HepG2 (cell line): ENCODE measurements at regions not wholly inside any gene's neighbourhood (a gene's known extent, or its start where the extent isn't known, plus 50 kb on each side); places are given as distances from the start of the nearest gene placed in this dataset.

Source experiments
- ATAC-seq: fragments of 200-7000 bp; cut with Tn5 transposase; 3 replicates; pipeline ENCODE4 v1.9.1; 2020; ENCODE audit warnings: mild to moderate bottlenecking, moderate library complexity
- BruUV-seq: library from RNA; stranded (reverse); fragments of 400-500 nt; replicated peaks from 2 replicates; lab custom pipeline; 2021; lab: Mats Ljungman, UMichigan
- CTCF ChIA-PET: fragments of 300-600 bp; formaldehyde crosslinking; extraction: SDS; loops from one replicate; lab custom pipeline; 2021; ENCODE audit warnings: low total read pairs, inconsistent platforms, low intra/inter-chr PET ratio; lab: Yijun Ruan, JAX
- POLR2A ChIA-PET: fragments of 350-600 bp; sonication (Branson Sonifier 250); formaldehyde crosslinking; loops from one replicate; lab custom pipeline; 2020; ENCODE audit warnings: antibody characterized with exemption, inconsistent platforms; lab: Yijun Ruan, JAX
- DNase-seq: peaks from one replicate; pipeline ENCODE4 v3.0.0-alpha.2; 2015; ENCODE audit warnings: low spot score
- FAIRE-seq: peaks from 3 replicates; lab custom pipeline; 2011; peaks lifted over from hg19 to GRCh38; lab: Jason Lieb, UNC
- H2AFZ ChIP-seq: one replicate; pipeline ENCODE4 v1.6.1; 2011; ENCODE audit warnings: low read length, inconsistent platforms
- H3K27ac ChIP-seq: fragments of 300-600 bp; 3 replicates; pipeline ENCODE4 v1.8.0; 2011; ENCODE audit warnings: mixed run types, mild to moderate bottlenecking, mixed read lengths, low read length, inconsistent platforms; ENCODE audit not compliant: insufficient read depth; ENCODE audit errors: extremely low read length
- H3K27me3 ChIP-seq, 2 experiments: fragments of 200-600 bp in 1 of 2; 2 replicates in 1 of 2; 3 replicates in 1 of 2; pipeline versions ENCODE4 v1.6.0 to v1.8.0; 2011; ENCODE audit warnings: low read length in 2 of 2, mild to moderate bottlenecking in 2 of 2, moderate library complexity in 2 of 2, inconsistent platforms in 1 of 2; ENCODE audit not compliant: insufficient read depth in 2 of 2, control insufficient read depth in 1 of 2
- H3K36me3 ChIP-seq, 2 experiments: fragments of 200-600 bp in 1 of 2; replicated peaks in 1 of 2; 2 replicates in 1 of 2; 3 replicates in 1 of 2; pipeline versions ENCODE4 v1.5.1 to v1.8.0; 2011; ENCODE audit warnings: low read length in 2 of 2, inconsistent platforms in 1 of 2; ENCODE audit not compliant: insufficient read depth in 2 of 2, control insufficient read depth in 1 of 2
- H3K4me1 ChIP-seq: 2 replicates; pipeline ENCODE4 v1.5.1; 2012; ENCODE audit warnings: low read length, inconsistent platforms; ENCODE audit not compliant: insufficient read depth
- H3K4me2 ChIP-seq: 2 replicates; pipeline ENCODE4 v1.6.0; 2011; ENCODE audit warnings: low read depth, low read length, inconsistent platforms
- H3K4me3 ChIP-seq, 3 experiments: fragments of 200-600 bp in 1 of 3; sonication (generic), shearing (Covaris generic) in 1 of 3; replicated peaks in 1 of 3; 2 replicates each; pipeline ENCODE4 v1.5.1; 2011 to 2016; ENCODE audit warnings: low read length in 3 of 3, inconsistent platforms in 2 of 3, low read depth in 2 of 3, mild to moderate bottlenecking in 2 of 3, control low read depth in 1 of 3, mixed read lengths in 1 of 3; ENCODE audit not compliant: insufficient read depth in 1 of 3
- H3K79me2 ChIP-seq: one replicate; pipeline ENCODE4 v1.6.1; 2011; ENCODE audit warnings: low read length, inconsistent platforms; ENCODE audit not compliant: insufficient read depth
- H3K9ac ChIP-seq: 2 replicates; pipeline ENCODE4 v1.6.0; 2011; ENCODE audit warnings: mild to moderate bottlenecking, low read depth, low read length, inconsistent platforms; ENCODE audit not compliant: insufficient read depth
- H3K9me3 ChIP-seq: 2 replicates; pipeline ENCODE4 v1.5.1; 2012; ENCODE audit warnings: mild to moderate bottlenecking, low read length
- H4K20me1 ChIP-seq: 2 replicates; pipeline ENCODE4 v1.6.0; 2011; ENCODE audit warnings: inconsistent platforms, mild to moderate bottlenecking, low read length, moderate library complexity; ENCODE audit not compliant: insufficient read depth
- CEBPB ChIP-seq: IDR thresholded peaks from 2 replicates; pipeline ENCODE4 v1.6.1; 2011; ENCODE audit warnings: low read depth, low read length, improper control_type of control experiment, borderline replicate concordance
- E2F2 ChIP-seq: sonication (generic); formaldehyde crosslinking; IDR thresholded peaks from 2 replicates; pipeline ENCODE4 v1.4.0; 2020; ENCODE audit warnings: missing genetic modification reagents, borderline replicate concordance
- MED1 ChIP-seq: sonication (generic); formaldehyde crosslinking; IDR thresholded peaks from 2 replicates; pipeline ENCODE4 v1.4.0; 2020; ENCODE audit warnings: missing genetic modification reagents
- NFIB ChIP-seq: sonication (generic); formaldehyde crosslinking; IDR thresholded peaks from 2 replicates; pipeline ENCODE4 v1.9.0; 2021; ENCODE audit warnings: missing genetic modification reagents, mild to moderate bottlenecking, borderline replicate concordance
- PCBP2 ChIP-seq: fragments of 200-400 bp; formaldehyde crosslinking; optimal IDR thresholded peaks from 2 replicates; pipeline ENCODE3; 2018; ENCODE audit warnings: low read length, low read depth; ENCODE audit not compliant: poor library complexity, severe bottlenecking
- SMC3 ChIP-seq: IDR thresholded peaks from 2 replicates; pipeline ENCODE4 v1.6.1; 2011; ENCODE audit warnings: low read length, improper control_type of control experiment
- THAP8 ChIP-seq: sonication (generic); formaldehyde crosslinking; IDR thresholded peaks from 2 replicates; pipeline ENCODE4 v1.5.1; 2020; ENCODE audit warnings: missing genetic modification reagents, mild to moderate bottlenecking, borderline replicate concordance
- ZFY ChIP-seq: sonication (generic); formaldehyde crosslinking; IDR thresholded peaks from 2 replicates; pipeline ENCODE4 v1.4.0; 2020; ENCODE audit warnings: missing genetic modification reagents
- ZNF142 ChIP-seq: sonication (generic); formaldehyde crosslinking; IDR thresholded peaks from 2 replicates; pipeline ENCODE4 v1.4.0; 2020; ENCODE audit warnings: missing genetic modification reagents
- ZNF329 ChIP-seq: sonication (generic); formaldehyde crosslinking; IDR thresholded peaks from 2 replicates; pipeline ENCODE4 v1.9.0; 2021; ENCODE audit warnings: low read depth, mild to moderate bottlenecking, missing genetic modification reagents
- ZNF460 ChIP-seq: sonication (generic); formaldehyde crosslinking; IDR thresholded peaks from 2 replicates; pipeline ENCODE4 v1.5.1; 2020; ENCODE audit warnings: missing genetic modification reagents, mild to moderate bottlenecking, borderline replicate concordance
- ZNF597 ChIP-seq: sonication (generic); formaldehyde crosslinking; IDR thresholded peaks from 2 replicates; pipeline ENCODE4 v1.5.0; 2020; ENCODE audit warnings: missing genetic modification reagents
- ZSCAN31 ChIP-seq: sonication (generic); formaldehyde crosslinking; IDR thresholded peaks from 2 replicates; pipeline ENCODE4 v1.5.0; 2020; ENCODE audit warnings: low read depth, mild to moderate bottlenecking, missing genetic modification reagents
- WGBS: methylation state at CpG from one replicate; pipeline ENCODE4 v1.1.6; 2017; ENCODE audit warnings: low lambda C conversion rate; 5-methylcytosine and 5-hydroxymethylcytosine counted together
- in situ Hi-C: cut with HindIII; loops from 2 replicates; pipeline ENCODE4 v1.10.0; 2017; ENCODE audit warnings: low pct_unique_long_range_greater_than_20kb; ENCODE audit not compliant: extremely low pct_ligation_motif_present
- intact Hi-C: fragments of 100-400 bp; cut with micrococcal nuclease; formaldehyde crosslinking; loops from one replicate; pipeline ENCODE4 v1.10.0; 2022; ENCODE audit not compliant: unreplicated experiment

- peaks cover 19% of the 10 kb centered on the region for H3K4me1 ChIP-seq
- H3K27ac ChIP-seq: no peak overlapping the region
- 20% methylated on average over 10 of the region's 10 CpGs for WGBS
- no peaks in the 10 kb centered on the region for H4K20me1 ChIP-seq
- in situ Hi-C loops: no loop called here
- H3K27me3 ChIP-seq: peaks cover 0 to 71% of the 10 kb centered on the region in 2 experiments; a peak in 4 of 5 replicates
- POLR2A ChIA-PET: no interaction called here
- H3K4me3 ChIP-seq: no peak overlapping the region
- H3K9me3 ChIP-seq: no peaks in the 10 kb centered on the region
- H3K4me2 ChIP-seq: no peak overlapping the region
- BruUV-seq: no TSS peak
- intact Hi-C loops: no loop called here
- no peak for FAIRE-seq
- TF ChIP-seq THAP8 (CRISPR knock-in tag) (no peak), PCBP2 (no peak), E2F2 (no peak), CEBPB (no peak), MED1 (CRISPR knock-in tag) (no peak), ZNF329 (CRISPR knock-in tag) (no peak), ZNF142 (CRISPR knock-in tag) (no peak), ZNF460 (CRISPR knock-in tag) (no peak), ZNF597 (no peak), ZSCAN31 (CRISPR knock-in tag) (no peak), ZFY (CRISPR knock-in tag) (no peak), SMC3 (no peak), NFIB (CRISPR knock-in tag) (no peak)
- no peak overlapping the region for H2AFZ ChIP-seq
- DNase-seq: no peak
- H3K36me3 ChIP-seq: no peaks in the 10 kb centered on the region
- H3K9ac ChIP-seq: no peak overlapping the region
- no peaks in the 10 kb centered on the region for H3K79me2 ChIP-seq
- CTCF ChIA-PET: no interaction called here
- no peak for ATAC-seq
Measured at GRCh38 chr2:239566995-239567568, 166.3 kb upstream of the HDAC4 start.
